HG03060 (cell line): ENCODE measurements at regions not wholly inside any gene's neighbourhood (a gene's known extent, or its start where the extent isn't known, plus 50 kb on each side); places are given as distances from the start of the nearest gene placed in this dataset.
A peak's percentile ranks its signal among the peaks of the same experiment; 100 is the strongest.

Experiments used
- ATAC-seq: cut with Tn5 transposase; IDR thresholded peaks from one replicate; pipeline ENCODE4 v1.9.1; 2021; ENCODE audit warnings: low read depth, moderate number of reproducible peaks; ENCODE audit not compliant: unreplicated experiment

GRCh38 chr11:116281173-116282160, 491.3 kb downstream of the BUD13 start:
- ATAC-seq = no peak

GRCh38 chr11:116279511-116279910, 493.3 kb downstream of the BUD13 start:
- ATAC-seq = no peak

- ATAC-seq = no peak
Measured at GRCh38 chr11:116278076-116278475, 494.7 kb downstream of the BUD13 start.

- peak; percentile 88 for ATAC-seq
Measured at GRCh38 chr11:116276051-116277044, 496.4 kb downstream of the BUD13 start.

GRCh38 chr11:116275635-116276034, 497.2 kb downstream of the BUD13 start:
- ATAC-seq = no peak

GRCh38 chr11:116274521-116274920, 498.3 kb downstream of the BUD13 start:
- no peak for ATAC-seq

GRCh38 chr11:116272181-116272789, 500.5 kb downstream of the BUD13 start:
- ATAC-seq = no peak

GRCh38 chr11:116271479-116271878, 501.3 kb downstream of the BUD13 start:
- no peak for ATAC-seq

- ATAC-seq = no peak
Measured at GRCh38 chr11:116267146-116267545, 505.6 kb downstream of the BUD13 start.

GRCh38 chr11:116263770-116264169, 509.0 kb downstream of the BUD13 start:
- no peak for ATAC-seq

- ATAC-seq = no peak
Measured at GRCh38 chr11:116263019-116263418, 509.8 kb downstream of the BUD13 start.

GRCh38 chr11:116262370-116262769, 510.4 kb downstream of the BUD13 start:
- no peak for ATAC-seq

- ATAC-seq = no peak
Measured at GRCh38 chr11:116261606-116262005, 511.2 kb downstream of the BUD13 start.

GRCh38 chr11:116258821-116259220, 514.0 kb downstream of the BUD13 start:
- no peak for ATAC-seq

- ATAC-seq = no peak
Measured at GRCh38 chr11:116257883-116258282, 514.9 kb downstream of the BUD13 start.

- ATAC-seq = no peak
Measured at GRCh38 chr11:116257092-116257491, 515.7 kb downstream of the BUD13 start.

GRCh38 chr11:116256215-116256614, 516.6 kb downstream of the BUD13 start:
- ATAC-seq = no peak

GRCh38 chr11:116255321-116255953, 517.4 kb downstream of the BUD13 start:
- no peak for ATAC-seq

GRCh38 chr11:116250155-116250554, 522.6 kb downstream of the BUD13 start:
- ATAC-seq = no peak

- ATAC-seq = no peak
Measured at GRCh38 chr11:116249561-116249960, 523.2 kb downstream of the BUD13 start.
